Testis (tissue), 2 donors: ENCODE measurements at regions not wholly inside any gene's neighbourhood (a gene's known extent, or its start where the extent isn't known, plus 50 kb on each side); places are given as distances from the start of the nearest gene placed in this dataset.

Experiments used
- DNase-seq: peaks from one replicate; pipeline ENCODE4 v3.0.0-alpha.2; 2019
- H3K27ac ChIP-seq, 2 donors: fragments of 200-600 bp; sonication (generic); one replicate each; pipeline ENCODE4 v1.5.1; 2019
- H3K27me3 ChIP-seq: fragments of 200-600 bp; sonication (generic); one replicate; pipeline ENCODE4 v1.5.1; 2019
- H3K36me3 ChIP-seq: fragments of 200-600 bp; sonication (generic); one replicate; pipeline ENCODE4 v1.5.1; 2017; ENCODE audit warnings: low read depth; ENCODE audit errors: missing control alignments
- H3K4me1 ChIP-seq: fragments of 200-600 bp; sonication (generic); one replicate; pipeline ENCODE4 v1.5.1; 2019
- H3K4me3 ChIP-seq, 2 donors: fragments of 200-600 bp; sonication (generic); one replicate each; pipeline ENCODE4 v1.5.1; 2017 to 2019
- H3K9me3 ChIP-seq: fragments of 200-600 bp; sonication (generic); one replicate; pipeline ENCODE4 v1.5.1; 2017
- POLR2A ChIP-seq: fragments of 450-650 bp; IDR thresholded peaks from one replicate; pipeline ENCODE4 v1.6.1; 2017; ENCODE audit warnings: antibody characterized with exemption, mild to moderate bottlenecking, moderate library complexity
- WGBS, 2 donors: methylation state at CpG; one replicate each; pipeline ENCODE4 v1.1.5; 2018; 5-methylcytosine and 5-hydroxymethylcytosine counted together
- intact Hi-C: fragments of 100-400 bp; cut with DNase I; formaldehyde crosslinking; loops from one replicate; pipeline ENCODE4 v1.15.1; 2023; ENCODE audit warnings: low total_unique reads
- TF ChIP-seq, protein P1 (sequence below), 3 experiments: fragments of 450-650 bp in 2 of 3; fragments of 200-600 bp in 1 of 3; sonication (generic) in 1 of 3; IDR thresholded peaks; one replicate each; pipeline ENCODE4 v1.5.1; 2016 to 2019; ENCODE audit warnings: antibody characterized with exemption in 3 of 3, mild to moderate bottlenecking in 2 of 3, moderate library complexity in 1 of 3

DNA sequence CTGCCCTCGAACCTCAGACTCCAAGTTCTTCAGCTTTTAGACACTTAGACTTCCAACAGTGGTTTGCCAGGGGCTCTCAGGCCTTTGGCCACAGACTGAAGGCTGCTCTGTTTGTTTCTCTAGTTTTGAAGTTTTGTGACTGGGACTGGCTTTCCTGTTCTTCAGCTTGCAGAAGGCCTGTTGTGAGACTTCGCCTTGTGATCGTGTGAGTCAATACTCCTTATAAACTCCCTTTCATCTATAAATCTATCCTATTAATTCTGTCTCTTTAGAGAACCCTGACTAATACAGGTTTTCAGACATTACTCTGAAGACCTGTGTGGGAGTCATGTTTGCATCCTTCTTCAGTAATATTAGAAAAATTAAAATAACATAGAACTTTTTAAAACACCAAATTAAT lies 289.1 kb downstream of the RMST start:
- H3K4me3 ChIP-seq: no peak overlapping the region
- H3K27ac ChIP-seq: no peak overlapping the region
- 75 to 76% methylated on average over 3 of the region's 3 CpGs for WGBS, 2 donors
- no peaks in the 10 kb centered on the region for H3K27me3 ChIP-seq
- intact Hi-C loops: no loop called here
- H3K9me3 ChIP-seq: no peaks in the 10 kb centered on the region
- no peaks in the 10 kb centered on the region for H3K36me3 ChIP-seq
- no peak for DNase-seq
- no peaks in the 10 kb centered on the region for H3K4me1 ChIP-seq
- TF ChIP-seq, protein P1, sequence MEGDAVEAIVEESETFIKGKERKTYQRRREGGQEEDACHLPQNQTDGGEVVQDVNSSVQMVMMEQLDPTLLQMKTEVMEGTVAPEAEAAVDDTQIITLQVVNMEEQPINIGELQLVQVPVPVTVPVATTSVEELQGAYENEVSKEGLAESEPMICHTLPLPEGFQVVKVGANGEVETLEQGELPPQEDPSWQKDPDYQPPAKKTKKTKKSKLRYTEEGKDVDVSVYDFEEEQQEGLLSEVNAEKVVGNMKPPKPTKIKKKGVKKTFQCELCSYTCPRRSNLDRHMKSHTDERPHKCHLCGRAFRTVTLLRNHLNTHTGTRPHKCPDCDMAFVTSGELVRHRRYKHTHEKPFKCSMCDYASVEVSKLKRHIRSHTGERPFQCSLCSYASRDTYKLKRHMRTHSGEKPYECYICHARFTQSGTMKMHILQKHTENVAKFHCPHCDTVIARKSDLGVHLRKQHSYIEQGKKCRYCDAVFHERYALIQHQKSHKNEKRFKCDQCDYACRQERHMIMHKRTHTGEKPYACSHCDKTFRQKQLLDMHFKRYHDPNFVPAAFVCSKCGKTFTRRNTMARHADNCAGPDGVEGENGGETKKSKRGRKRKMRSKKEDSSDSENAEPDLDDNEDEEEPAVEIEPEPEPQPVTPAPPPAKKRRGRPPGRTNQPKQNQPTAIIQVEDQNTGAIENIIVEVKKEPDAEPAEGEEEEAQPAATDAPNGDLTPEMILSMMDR (IDR thresholded peaks at IDR 0.05): no peak
- no peak for TF ChIP-seq POLR2A

DNA sequence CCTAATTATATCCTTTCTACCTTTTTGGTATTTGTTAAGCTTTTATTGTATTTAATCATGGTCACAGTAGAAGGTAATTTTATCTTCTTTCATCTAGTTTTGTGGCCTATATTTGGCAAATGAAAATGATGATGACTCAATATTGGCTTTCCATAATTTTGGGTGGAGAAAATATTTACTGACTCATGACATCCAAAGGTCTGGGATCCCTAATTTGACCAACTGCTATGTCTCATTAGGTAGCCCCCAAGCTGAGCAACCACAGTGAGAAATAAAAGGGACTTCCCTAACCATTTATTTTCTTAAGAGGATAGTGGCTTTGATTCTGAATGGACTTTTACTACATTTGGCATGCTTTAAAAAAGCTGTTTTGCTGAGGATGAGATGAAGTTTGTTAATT lies 289.5 kb downstream of the RMST start:
- H3K27me3 ChIP-seq: no peaks in the 10 kb centered on the region
- no peaks in the 10 kb centered on the region for H3K4me1 ChIP-seq
- TF ChIP-seq, protein P1 (IDR thresholded peaks at IDR 0.05): no peak
- no peak for TF ChIP-seq POLR2A
- intact Hi-C loops: no loop called here
- no peaks in the 10 kb centered on the region for H3K36me3 ChIP-seq
- H3K4me3 ChIP-seq: no peak overlapping the region
- no peak overlapping the region for H3K27ac ChIP-seq
- no peak for DNase-seq
- H3K9me3 ChIP-seq: no peaks in the 10 kb centered on the region

DNA sequence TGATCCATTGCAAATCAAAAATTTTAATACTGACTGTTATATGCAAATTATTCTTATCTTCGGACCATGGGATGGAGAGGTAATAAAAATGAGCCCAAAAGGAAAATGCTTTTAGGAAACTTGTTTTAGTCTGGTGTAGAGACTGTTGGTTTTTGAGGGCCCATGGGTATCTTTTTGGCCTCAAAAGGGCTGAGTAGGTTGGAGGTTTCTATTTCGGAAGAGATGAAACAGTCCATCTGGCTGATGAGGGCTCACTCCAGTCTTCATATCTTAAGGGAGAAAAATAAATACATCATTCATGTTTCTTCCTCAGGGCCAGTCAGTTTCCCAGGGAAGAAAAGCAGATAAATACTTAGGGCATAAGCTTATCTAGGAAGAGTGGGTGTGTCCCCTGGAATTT lies 290.7 kb downstream of the RMST start:
- Histone ChIP-seq H3K4me1 (no peaks in the 10 kb centered on the region), H3K27me3 (no peaks in the 10 kb centered on the region), H3K36me3 (no peaks in the 10 kb centered on the region), H3K27ac (no peak overlapping the region), H3K4me3 (no peak overlapping the region), H3K9me3 (no peaks in the 10 kb centered on the region)
- no peak for DNase-seq
- WGBS, 2 donors: 68 to 82% methylated on average over 2 of the region's 2 CpGs
- no peak for TF ChIP-seq POLR2A
- TF ChIP-seq, protein P1 (IDR thresholded peaks at IDR 0.05): no peak
- intact Hi-C loops: no loop called here

DNA sequence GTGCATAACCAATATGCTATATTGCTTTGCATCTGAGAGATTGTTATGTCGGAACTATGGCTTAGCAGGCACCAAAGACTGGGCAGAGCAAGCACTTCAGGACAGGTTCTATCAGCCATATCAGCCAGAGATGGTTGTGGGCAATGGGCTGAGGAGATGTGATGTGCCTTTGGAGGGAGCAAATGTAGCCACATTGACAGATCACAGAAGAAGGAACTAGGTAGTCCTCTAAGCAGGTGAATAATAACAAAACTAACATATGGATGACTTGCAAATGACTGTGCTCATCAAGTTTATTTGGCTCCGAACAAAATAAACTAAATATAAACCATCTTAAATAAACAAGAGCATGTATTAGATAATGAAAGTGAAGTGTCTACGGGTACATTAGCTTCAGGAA lies 291.7 kb downstream of the RMST start:
- intact Hi-C loops: no loop called here
- TF ChIP-seq, protein P1 (IDR thresholded peaks at IDR 0.05): no peak
- no peak for TF ChIP-seq POLR2A
- Histone ChIP-seq H3K9me3 (no peaks in the 10 kb centered on the region), H3K27me3 (no peaks in the 10 kb centered on the region), H3K36me3 (no peaks in the 10 kb centered on the region), H3K4me3 (no peak overlapping the region), H3K27ac (peak overlapping the region in 1 of 2 donors; percentile 68), H3K4me1 (no peaks in the 10 kb centered on the region)
- DNase-seq: no peak
- 92 to 94% methylated on average over 3 of the region's 3 CpGs for WGBS, 2 donors

DNA sequence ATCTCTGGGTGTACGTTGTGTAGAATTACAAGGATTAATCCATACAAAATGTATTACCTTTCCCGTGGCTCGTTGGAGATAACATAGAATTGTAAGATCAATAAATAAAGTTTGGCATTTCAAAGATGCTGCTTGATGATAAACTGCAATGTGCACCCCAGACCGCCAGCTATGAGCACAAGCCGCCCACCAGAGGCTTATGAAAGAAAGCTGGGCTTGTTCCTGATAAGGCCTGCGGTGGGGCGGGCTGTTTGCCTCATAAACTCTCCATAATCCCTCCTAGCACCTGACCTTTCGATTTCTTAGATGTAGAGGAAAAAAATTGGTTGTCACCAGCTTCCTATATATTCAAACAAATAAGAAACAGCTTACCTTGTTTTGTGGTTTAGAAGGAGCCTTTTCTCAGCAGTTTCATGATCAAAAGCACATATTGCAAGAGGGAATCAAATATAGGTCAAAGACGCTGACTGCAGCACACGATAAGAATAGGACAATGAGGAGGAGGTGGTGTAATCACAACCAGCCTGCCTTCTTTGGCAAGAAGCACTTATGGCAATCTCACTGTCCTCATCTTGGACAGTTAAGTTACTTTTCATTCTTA lies 293.6 kb downstream of the RMST start:
- no peaks in the 10 kb centered on the region for H3K27me3 ChIP-seq
- H3K27ac ChIP-seq: peak overlapping the region; percentile 68 to 70
- H3K36me3 ChIP-seq: no peaks in the 10 kb centered on the region
- TF ChIP-seq POLR2A: no peak
- TF ChIP-seq, protein P1 (IDR thresholded peaks at IDR 0.05): no peak
- no peaks in the 10 kb centered on the region for H3K9me3 ChIP-seq
- H3K4me3 ChIP-seq: peak overlapping the region in 1 of 2 donors; percentile 29
- intact Hi-C loops: no loop called here
- no peaks in the 10 kb centered on the region for H3K4me1 ChIP-seq
- peak; percentile 75 for DNase-seq
- WGBS, 2 donors: 55 to 60% methylated on average over 10 of the region's 10 CpGs
